ENCODE measurements at regions not wholly inside any gene's neighbourhood (a gene's known extent, or its start where the extent isn't known, plus 50 kb on each side); places are given as distances from the start of the nearest gene placed in this dataset.

DNA sequence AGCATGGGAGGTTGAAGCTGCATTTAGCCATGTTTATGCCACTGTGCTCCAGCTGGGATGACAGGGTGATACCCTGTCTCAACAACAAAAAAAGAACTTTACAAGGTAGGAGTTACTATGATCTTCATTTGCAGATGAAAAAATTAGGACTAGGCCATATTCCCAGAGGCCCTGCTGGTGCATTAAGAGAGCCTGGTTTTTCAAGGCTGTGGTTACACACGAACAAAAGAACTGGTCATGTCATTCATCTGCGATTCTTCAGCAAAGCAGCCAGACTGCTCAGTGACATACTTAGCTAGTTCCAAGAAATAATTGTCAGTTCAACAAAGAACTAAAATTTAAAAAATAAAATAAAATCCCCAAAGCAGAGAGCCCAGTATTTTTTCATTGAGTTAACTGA, 66.1 kb upstream of the SLC22A15 start:
- TF ChIP-seq ZNF274 (IDR thresholded peaks at IDR 0.05; ENCODE audit: borderline replicate concordance, low read depth, low read length), result no peak
- TF ChIP-seq, protein P1, sequence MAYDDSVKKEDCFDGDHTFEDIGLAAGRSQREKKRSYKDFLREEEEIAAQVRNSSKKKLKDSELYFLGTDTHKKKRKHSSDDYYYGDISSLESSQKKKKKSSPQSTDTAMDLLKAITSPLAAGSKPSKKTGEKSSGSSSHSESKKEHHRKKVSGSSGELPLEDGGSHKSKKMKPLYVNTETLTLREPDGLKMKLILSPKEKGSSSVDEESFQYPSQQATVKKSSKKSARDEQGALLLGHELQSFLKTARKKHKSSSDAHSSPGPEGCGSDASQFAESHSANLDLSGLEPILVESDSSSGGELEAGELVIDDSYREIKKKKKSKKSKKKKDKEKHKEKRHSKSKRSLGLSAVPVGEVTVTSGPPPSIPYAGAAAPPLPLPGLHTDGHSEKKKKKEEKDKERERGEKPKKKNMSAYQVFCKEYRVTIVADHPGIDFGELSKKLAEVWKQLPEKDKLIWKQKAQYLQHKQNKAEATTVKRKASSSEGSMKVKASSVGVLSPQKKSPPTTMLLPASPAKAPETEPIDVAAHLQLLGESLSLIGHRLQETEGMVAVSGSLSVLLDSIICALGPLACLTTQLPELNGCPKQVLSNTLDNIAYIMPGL (CRISPR knock-in tag; IDR thresholded peaks at IDR 0.05), result no peak
- TF ChIP-seq NR2C2 (CRISPR knock-in tag; IDR thresholded peaks at IDR 0.05), result no peak
- no peak for TF ChIP-seq NR2C2 (tag; IDR thresholded peaks at IDR 0.05)
- no peak for TF ChIP-seq STAT5B (CRISPR knock-in tag; IDR thresholded peaks at IDR 0.05)
- no peak for TF ChIP-seq HIVEP1 (CRISPR knock-in tag; IDR thresholded peaks at IDR 0.05)
- TF ChIP-seq, protein P2, sequence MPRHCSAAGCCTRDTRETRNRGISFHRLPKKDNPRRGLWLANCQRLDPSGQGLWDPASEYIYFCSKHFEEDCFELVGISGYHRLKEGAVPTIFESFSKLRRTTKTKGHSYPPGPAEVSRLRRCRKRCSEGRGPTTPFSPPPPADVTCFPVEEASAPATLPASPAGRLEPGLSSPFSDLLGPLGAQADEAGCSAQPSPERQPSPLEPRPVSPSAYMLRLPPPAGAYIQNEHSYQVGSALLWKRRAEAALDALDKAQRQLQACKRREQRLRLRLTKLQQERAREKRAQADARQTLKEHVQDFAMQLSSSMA (CRISPR knock-in tag; IDR thresholded peaks at IDR 0.05), result no peak
- TF ChIP-seq MCM5 (IDR thresholded peaks at IDR 0.05; ENCODE audit: low read depth), result no peak
- TF ChIP-seq POLR3G (IDR thresholded peaks at IDR 0.05; ENCODE audit: extremely low read depth, insufficient read length, insufficient replicate concordance), result no peak
- no TSS peak for BruUV-seq (replicated peaks)
- Histone ChIP-seq H3K4me2 (ENCODE audit: insufficient read depth, low read length) (no peak overlapping the region), H3K79me2 (ENCODE audit: control insufficient read depth, insufficient read depth, low read length) (no peaks in the 10 kb centered on the region), H3K9ac (ENCODE audit: insufficient read depth in 1 of 2, low read depth in 2 of 2, low read length in 2 of 2) (no peak overlapping the region), H3K27ac (ENCODE audit: extremely low read depth, low read depth, low read length) (no peak overlapping the region), H3K4me3 (no peak overlapping the region), H4K20me1 (replicated peaks; ENCODE audit: control insufficient read depth, insufficient read depth, low read length) (no peaks in the 10 kb centered on the region), H3K36me3 (ENCODE audit: control insufficient read depth, insufficient read depth, low read length) (no peaks in the 10 kb centered on the region), H3K9me3 (replicated peaks; ENCODE audit: control insufficient read depth, insufficient read depth, low read depth, low read length) (no peaks in the 10 kb centered on the region), H3K27me3 (ENCODE audit: control insufficient read depth in 2 of 2, insufficient read depth in 2 of 2, low read length in 2 of 2) (peaks cover 0 to 4% of the 10 kb centered on the region in 2 experiments; a peak in 1 of 5 replicates), H3K4me1 (replicated peaks in 1 of 2; ENCODE audit: control insufficient read depth in 2 of 2, insufficient read depth in 2 of 2, low read length in 2 of 2) (no peaks in the 10 kb centered on the region), H2AFZ (ENCODE audit: low read depth, low read length) (no peak overlapping the region), H3K9me1 (ENCODE audit: control insufficient read depth, insufficient read depth, low read length) (no peaks in the 10 kb centered on the region)
- DNase-seq (ENCODE audit: extremely low read depth in 1 of 4, low spot score in 3 of 4) (no peak), FAIRE-seq (no peak), ATAC-seq (no peak)
- intact Hi-C loops (cut with micrococcal nuclease) (no loop called here), in situ Hi-C loops (cut with MboI) (no loop called here)
- ChIA-PET CTCF (ENCODE audit: low intra/inter-chr PET ratio) (no interaction called here), POLR2A (no interaction called here)
- 0% methylated on average over 2 of the region's 2 CpGs for WGBS (ENCODE audit: insufficient coverage, low coverage, missing lambda C conversion rate)
